22Rv1 (cell line): ENCODE measurements at regions not wholly inside any gene's neighbourhood (a gene's known extent, or its start where the extent isn't known, plus 50 kb on each side); places are given as distances from the start of the nearest gene placed in this dataset.

Experiments used
- CTCF ChIP-seq: fragments of 450-650 bp; IDR thresholded peaks from 2 replicates; pipeline ENCODE4 v1.5.1; 2017; ENCODE audit warnings: mild to moderate bottlenecking
- ZFX ChIP-seq: fragments of 450-650 bp; IDR thresholded peaks from 2 replicates; pipeline ENCODE4 v1.6.1; 2017; ENCODE audit warnings: antibody characterized with exemption, borderline replicate concordance

DNA sequence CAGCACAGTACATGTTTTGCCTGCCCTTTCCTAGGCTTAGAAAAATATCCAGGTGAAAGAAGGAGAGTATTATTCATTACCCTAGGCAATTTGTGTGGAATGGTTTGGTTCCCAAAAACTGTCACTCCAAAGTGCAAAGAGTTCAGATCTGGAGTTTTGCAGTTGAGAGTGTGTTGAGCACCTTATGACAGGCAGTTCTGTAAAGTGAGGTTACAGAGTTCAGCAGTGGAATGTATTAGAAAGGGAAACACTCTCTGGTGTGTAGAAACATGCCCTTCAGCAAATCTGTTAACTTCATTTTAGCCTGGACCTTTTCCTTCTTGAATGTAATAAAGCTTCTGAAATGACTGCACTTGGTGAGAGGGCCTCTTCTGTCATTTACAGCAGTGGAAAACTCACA is 154.0 kb upstream of the SSTR1 start:
- no peak for TF ChIP-seq CTCF
- TF ChIP-seq ZFX, result no peak
